ENCODE measurements at regions not wholly inside any gene's neighbourhood (a gene's known extent, or its start where the extent isn't known, plus 50 kb on each side); places are given as distances from the start of the nearest gene placed in this dataset.

GRCh38 chr9:20033511-20033910 is 244.7 kb upstream of the SLC24A2 start:
- TF ChIP-seq CTCF (conservative IDR thresholded peaks at IDR 0.05; ENCODE audit: low read length) (no peak), EZH2phosphoT487 (IDR thresholded peaks at IDR 0.05; ENCODE audit: borderline replicate concordance, low read depth, low read length) (no peak)

All from OCI-LY7 (cell line).